Breast epithelium (tissue), 3 donors: ENCODE measurements at regions not wholly inside any gene's neighbourhood (a gene's known extent, or its start where the extent isn't known, plus 50 kb on each side); places are given as distances from the start of the nearest gene placed in this dataset.

Experiments used
- POLR2AphosphoS5 ChIP-seq, 3 donors: sonication (generic); formaldehyde crosslinking; IDR thresholded peaks; one replicate each; pipeline ENCODE4 v1.6.1; 2017; ENCODE audit warnings: antibody characterized with exemption in 3 of 3
- TF ChIP-seq, protein P1 (sequence below), 3 donors: fragments of 450-650 bp; IDR thresholded peaks; one replicate each; pipeline ENCODE4 v1.5.1; 2016 to 2017; ENCODE audit warnings: antibody characterized with exemption in 3 of 3, mild to moderate bottlenecking in 3 of 3, moderate library complexity in 3 of 3

DNA sequence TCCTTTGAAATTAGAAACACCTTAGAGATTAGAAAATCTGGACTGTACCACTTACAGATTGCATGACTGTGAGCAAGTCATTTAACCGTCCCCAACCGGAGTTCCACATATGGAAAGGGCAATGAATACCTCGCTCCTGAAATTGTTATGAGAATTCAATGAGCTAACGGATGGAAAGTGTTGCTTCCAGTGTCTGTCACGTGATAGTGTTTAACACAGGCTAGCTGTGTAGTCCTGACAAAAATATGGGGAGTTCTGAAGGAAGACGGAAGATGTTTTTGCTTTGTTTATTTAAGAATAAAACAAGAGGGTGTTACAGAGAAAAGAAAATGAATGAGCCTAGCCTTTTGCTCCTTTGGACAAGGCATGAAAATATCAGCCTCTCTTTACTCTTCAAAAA, 150.7 kb upstream of the SEMA6D start:
- TF ChIP-seq, protein P1, sequence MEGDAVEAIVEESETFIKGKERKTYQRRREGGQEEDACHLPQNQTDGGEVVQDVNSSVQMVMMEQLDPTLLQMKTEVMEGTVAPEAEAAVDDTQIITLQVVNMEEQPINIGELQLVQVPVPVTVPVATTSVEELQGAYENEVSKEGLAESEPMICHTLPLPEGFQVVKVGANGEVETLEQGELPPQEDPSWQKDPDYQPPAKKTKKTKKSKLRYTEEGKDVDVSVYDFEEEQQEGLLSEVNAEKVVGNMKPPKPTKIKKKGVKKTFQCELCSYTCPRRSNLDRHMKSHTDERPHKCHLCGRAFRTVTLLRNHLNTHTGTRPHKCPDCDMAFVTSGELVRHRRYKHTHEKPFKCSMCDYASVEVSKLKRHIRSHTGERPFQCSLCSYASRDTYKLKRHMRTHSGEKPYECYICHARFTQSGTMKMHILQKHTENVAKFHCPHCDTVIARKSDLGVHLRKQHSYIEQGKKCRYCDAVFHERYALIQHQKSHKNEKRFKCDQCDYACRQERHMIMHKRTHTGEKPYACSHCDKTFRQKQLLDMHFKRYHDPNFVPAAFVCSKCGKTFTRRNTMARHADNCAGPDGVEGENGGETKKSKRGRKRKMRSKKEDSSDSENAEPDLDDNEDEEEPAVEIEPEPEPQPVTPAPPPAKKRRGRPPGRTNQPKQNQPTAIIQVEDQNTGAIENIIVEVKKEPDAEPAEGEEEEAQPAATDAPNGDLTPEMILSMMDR (IDR thresholded peaks at IDR 0.05) = no peak
- TF ChIP-seq POLR2AphosphoS5 (IDR thresholded peaks at IDR 0.05) = no peak
